ENCODE measurements at regions not wholly inside any gene's neighbourhood (a gene's known extent, or its start where the extent isn't known, plus 50 kb on each side); places are given as distances from the start of the nearest gene placed in this dataset.

- no peak for DNase-seq
Measured at GRCh38 chr6:4615231-4615630, 161.0 kb upstream of the CDYL start.

GRCh38 chr6:4614637-4615036 is 161.6 kb upstream of the CDYL start:
- no peak for DNase-seq

- no peak for DNase-seq
Measured at GRCh38 chr6:4613795-4614194, 162.4 kb upstream of the CDYL start.

- no peak for DNase-seq
Measured at GRCh38 chr6:4613381-4613780, 162.8 kb upstream of the CDYL start.

DNA sequence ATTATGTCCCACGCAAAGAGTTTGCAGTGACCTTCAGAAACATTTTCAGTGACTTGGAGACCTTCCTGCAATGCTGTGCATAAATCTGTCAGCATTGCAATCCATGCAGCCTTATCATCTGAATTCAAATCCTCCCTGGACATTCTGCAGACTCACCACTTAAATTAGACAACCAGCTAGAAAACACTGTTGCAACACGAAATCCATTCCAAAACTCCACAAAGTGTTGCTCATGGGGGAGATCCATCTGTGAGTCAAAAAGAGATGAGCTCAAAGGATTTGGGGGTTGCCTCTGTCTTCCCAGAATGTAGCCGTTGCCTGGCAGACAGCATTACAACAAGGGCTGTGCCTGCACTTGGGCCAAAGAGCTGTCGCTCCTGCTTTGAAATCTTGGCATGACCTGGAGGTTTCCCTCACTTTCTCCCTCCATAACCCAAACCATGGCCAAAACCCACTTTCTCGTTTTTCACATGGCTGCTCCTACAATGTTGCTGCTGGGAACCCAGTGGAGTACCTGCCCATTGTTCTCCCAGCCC is 163.5 kb upstream of the CDYL start:
- DNase-seq = no peak

DNA sequence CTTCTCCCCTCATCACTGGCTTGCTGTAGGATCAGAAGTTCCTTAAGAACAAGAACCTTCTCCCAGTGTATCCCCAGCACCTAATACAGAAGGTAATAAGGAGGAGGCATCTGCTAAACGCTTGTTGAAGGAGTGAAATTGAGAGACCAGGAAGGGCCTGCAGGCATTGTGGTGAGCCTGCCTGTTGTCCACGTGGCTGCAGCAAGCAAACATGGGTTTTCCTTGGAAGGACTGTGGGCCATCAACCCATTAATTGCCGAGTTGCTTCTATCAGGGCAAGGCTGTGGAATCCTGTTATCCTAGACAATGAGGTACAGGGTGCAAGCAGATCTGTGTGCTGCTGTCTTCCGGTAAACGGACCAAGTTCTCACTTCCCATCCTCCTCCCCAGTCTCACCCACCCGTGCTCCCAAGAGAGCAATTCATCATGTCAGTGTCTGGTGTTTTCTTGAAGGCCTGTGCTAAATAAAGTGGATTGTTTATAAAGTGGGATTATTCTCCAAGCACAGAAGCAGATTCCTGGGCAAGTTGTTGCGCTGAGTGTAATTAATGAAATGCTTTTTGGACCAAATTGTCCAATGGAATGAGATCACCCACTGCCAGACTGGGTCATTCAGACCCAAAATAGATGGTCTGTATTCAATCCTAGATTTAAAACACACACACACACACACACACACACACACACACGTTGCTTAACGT is 164.6 kb upstream of the CDYL start:
- DNase-seq = no peak

DNA sequence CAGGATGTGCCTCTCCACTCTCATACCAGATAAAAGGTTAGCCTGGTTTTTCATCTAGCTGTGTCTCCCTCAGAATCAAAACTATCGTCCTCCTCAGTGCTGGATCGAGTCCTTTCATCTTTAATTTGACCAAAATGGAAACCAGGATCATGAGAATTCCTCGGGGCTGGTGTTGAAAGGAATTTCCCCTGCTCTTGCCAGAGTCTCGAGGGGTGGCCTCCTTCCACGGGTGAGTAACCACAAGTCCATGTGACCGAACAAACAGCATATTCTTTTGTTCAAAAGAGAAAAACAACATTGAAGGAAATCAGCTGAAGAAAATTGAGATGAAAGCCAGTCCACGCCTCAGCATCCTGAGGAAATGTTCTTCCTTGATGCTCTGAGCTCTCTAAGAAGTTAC is 165.9 kb upstream of the CDYL start:
- DNase-seq = no peak

DNA sequence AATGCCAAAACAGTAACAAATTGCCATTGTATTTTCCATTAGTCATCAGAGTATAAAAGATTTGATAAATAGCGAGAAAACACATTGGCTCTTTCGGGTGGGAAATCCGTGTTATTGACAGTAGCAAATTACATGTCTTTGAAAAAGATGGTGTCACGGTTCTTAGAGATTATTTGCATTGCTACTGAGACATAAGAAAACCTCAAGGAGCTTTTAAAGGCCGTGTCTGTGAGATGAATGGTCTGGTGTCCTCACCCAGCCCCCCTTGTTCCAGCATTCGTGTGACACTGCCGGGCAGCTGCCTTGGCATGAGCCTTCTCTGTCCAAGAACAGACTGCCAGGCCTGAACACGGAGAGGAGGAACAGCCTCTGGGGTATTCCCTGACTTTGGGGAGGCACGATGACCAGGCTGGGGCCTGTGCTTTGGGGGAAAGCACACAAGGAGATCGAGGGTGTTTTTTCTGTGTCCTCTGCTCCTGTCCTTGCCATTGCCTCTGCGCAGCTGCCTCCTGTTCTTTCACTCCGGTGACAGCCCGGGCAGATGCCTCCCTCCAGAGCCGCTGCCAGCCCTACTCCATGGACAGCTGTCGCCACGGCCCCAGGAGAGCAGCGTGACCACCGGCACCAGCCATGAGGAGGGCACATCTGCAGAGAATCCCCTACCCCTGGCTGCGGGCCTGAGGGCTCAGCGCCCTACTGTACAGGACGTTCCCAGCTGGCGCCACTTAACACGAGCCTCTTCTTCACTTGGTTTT is 167.7 kb upstream of the CDYL start:
- DNase-seq = no peak

- DNase-seq = no peak
Measured at GRCh38 chr6:4607793-4608192, 168.4 kb upstream of the CDYL start.

- no peak for DNase-seq
Measured at GRCh38 chr6:4606821-4607704, 169.1 kb upstream of the CDYL start.

GRCh38 chr6:4606016-4606415 is 170.2 kb upstream of the CDYL start:
- no peak for DNase-seq

GRCh38 chr6:4603856-4604369 is 172.3 kb upstream of the CDYL start:
- no peak for DNase-seq

DNA sequence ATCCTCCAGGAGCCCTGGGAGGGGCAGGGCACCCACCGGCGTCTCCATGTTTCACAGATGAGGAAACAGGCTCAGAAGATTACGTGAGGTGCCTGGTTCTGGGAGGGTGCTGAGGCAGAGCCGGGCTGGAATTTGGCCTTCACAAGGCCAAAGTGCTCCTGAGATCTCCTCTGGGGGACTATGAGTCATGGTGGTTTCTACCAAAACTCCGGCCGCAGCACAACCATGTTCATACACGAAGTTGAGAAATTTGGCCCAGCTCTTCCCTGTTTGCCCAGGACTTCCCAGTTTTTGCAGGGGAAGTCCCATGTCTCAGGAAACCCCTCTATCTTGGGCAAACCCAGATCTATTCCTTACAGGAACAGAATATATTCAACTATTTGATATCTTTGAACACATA is 172.9 kb upstream of the CDYL start:
- no peak for DNase-seq

DNA sequence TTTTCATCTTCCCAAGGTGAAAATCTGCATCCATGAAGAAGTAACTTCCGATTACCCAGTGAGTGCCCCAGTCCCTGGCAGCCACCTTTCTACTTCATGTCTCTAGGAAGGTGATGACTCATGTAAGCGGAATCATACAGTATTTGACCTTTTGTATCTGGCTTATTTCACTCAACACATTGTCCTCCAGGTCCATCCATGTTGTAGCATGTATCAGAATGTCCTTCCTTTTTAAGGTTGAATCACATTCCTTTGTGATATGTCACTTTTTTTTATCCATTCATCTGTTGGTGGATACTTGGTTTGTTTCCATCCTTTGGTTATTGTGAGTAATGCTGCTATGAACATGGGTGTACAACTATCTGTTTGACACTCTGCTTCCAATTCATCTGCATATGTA is 176.3 kb upstream of the CDYL start:
- DNase-seq = no peak

DNA sequence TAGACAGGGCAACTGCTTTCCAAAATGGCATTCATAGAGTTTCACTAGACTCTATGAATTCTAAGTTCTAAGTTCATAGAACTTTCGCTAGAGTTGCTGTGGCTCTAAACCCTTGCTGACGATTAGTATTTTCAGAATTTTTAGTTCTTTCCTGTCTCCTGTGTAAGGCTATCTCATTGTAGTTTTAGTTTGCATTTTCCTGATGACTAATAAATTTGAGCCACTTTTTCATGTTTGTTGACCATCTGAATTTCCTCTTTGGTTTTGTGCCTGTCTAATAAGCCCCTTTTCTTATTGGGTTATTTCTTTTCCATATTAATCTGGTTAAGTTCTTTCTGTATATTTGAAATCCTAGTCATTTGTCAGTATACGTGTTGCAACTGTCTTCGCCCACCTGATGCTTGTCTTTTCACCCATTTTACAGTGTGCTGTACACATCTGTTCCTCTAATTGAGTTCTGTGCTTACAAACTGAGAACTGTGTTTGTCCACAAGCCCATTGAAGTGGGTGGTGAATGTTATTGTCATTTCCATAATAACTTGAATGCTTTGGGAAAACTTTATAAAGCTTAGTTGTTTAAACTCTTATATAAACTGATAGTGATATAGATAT is 177.7 kb upstream of the CDYL start:
- DNase-seq = no peak

GRCh38 chr6:4593951-4594350 is 182.3 kb upstream of the CDYL start:
- no peak for DNase-seq

GRCh38 chr6:4592026-4592425 is 184.2 kb upstream of the CDYL start:
- DNase-seq = no peak

DNA sequence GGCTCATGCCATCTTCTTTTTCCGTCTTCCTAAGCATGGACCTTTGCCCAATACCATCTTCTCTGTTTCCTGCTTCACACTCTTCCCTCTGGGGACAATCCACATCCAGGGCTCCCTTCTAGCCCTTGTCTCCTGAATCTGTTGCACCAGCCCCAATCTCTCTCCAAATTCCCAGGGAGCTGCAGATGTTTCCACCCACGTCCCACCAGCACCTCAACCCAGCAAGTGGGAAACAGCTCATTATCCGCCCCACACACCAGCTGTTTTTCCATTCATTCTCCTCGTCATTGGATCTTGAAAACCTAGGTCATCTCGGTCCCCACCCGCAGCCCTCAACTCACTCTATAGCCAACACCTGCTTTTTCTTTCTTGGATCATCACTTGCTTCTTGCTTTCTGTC is 185.0 kb upstream of the CDYL start:
- no peak for DNase-seq

- DNase-seq = no peak
Measured at GRCh38 chr6:4589295-4589694, 186.9 kb upstream of the CDYL start.

DNA sequence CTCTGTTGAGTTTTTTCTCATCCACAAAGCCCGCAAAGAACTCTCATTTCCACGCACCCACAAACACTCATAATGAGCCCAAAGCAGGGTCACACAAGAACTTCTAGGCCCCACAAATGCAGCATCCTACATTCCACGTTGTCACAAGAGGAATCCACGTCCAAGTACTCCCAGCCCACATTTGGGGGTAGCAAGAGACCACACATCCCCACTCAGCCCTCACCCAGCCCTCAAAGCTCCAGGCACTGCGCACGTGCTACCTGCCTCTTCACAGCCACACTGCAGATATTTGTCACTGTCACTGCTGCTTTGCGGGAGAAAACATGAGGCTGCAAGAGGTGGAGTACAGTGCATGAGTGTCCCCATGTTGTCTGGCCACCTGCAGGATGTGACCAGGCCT is 187.6 kb upstream of the CDYL start:
- no peak for DNase-seq

GRCh38 chr6:4588163-4588562 is 188.0 kb upstream of the CDYL start:
- DNase-seq = no peak

- no peak for DNase-seq
Measured at GRCh38 chr6:4587171-4587570, 189.0 kb upstream of the CDYL start.

GRCh38 chr6:4586469-4586859 is 189.7 kb upstream of the CDYL start:
- DNase-seq = no peak
